Ovary (tissue), 3 donors: ENCODE measurements at regions not wholly inside any gene's neighbourhood (a gene's known extent, or its start where the extent isn't known, plus 50 kb on each side); places are given as distances from the start of the nearest gene placed in this dataset.

Source experiments
- EP300 ChIP-seq: sonication (generic); formaldehyde crosslinking; IDR thresholded peaks from one replicate; pipeline ENCODE4 v1.6.1; 2017; ENCODE audit warnings: antibody characterized with exemption
- TF ChIP-seq, protein P1 (sequence below), 3 donors: fragments of 450-650 bp in 2 of 3; fragments of 200-600 bp in 1 of 3; IDR thresholded peaks; one replicate each; pipeline versions ENCODE4 v1.5.1 to v1.8.0; 2016 to 2022; ENCODE audit warnings: antibody characterized with exemption in 3 of 3, mild to moderate bottlenecking in 1 of 3
- donor health status: DM: no; HTN: no; CAD: no.

- TF ChIP-seq, protein P1, sequence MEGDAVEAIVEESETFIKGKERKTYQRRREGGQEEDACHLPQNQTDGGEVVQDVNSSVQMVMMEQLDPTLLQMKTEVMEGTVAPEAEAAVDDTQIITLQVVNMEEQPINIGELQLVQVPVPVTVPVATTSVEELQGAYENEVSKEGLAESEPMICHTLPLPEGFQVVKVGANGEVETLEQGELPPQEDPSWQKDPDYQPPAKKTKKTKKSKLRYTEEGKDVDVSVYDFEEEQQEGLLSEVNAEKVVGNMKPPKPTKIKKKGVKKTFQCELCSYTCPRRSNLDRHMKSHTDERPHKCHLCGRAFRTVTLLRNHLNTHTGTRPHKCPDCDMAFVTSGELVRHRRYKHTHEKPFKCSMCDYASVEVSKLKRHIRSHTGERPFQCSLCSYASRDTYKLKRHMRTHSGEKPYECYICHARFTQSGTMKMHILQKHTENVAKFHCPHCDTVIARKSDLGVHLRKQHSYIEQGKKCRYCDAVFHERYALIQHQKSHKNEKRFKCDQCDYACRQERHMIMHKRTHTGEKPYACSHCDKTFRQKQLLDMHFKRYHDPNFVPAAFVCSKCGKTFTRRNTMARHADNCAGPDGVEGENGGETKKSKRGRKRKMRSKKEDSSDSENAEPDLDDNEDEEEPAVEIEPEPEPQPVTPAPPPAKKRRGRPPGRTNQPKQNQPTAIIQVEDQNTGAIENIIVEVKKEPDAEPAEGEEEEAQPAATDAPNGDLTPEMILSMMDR (IDR thresholded peaks at IDR 0.05), result no peak
- TF ChIP-seq EP300, result no peak
These were observed 671.1 kb downstream of the TUSC7 start for GRCh38 chr3:117380631-117381030.
